Keratinocyte (primary cell): ENCODE measurements at regions not wholly inside any gene's neighbourhood (a gene's known extent, or its start where the extent isn't known, plus 50 kb on each side); places are given as distances from the start of the nearest gene placed in this dataset.

Experiments used
- DNase-seq: peaks from one replicate; pipeline ENCODE4 v3.0.0-alpha.2; 2011; ENCODE audit warnings: low read depth, missing footprints, low spot score
- FAIRE-seq: peaks from 2 replicates; lab custom pipeline; 2011; peaks lifted over from hg19 to GRCh38; lab: Jason Lieb, UNC
- H2AFZ ChIP-seq: 2 replicates; pipeline ENCODE4 v1.6.0; 2012; ENCODE audit warnings: low read length, control low read depth, inconsistent platforms; ENCODE audit not compliant: control insufficient read depth
- H3K27ac ChIP-seq: 2 replicates; pipeline ENCODE4 v1.5.1; 2011; ENCODE audit warnings: low read length; ENCODE audit not compliant: control insufficient read depth, insufficient read depth
- H3K27me3 ChIP-seq: 3 replicates; pipeline ENCODE4 v1.6.0; 2011; ENCODE audit warnings: low read length; ENCODE audit not compliant: control insufficient read depth, insufficient read depth; ENCODE audit errors: extremely low read depth
- H3K36me3 ChIP-seq, 2 experiments: 2 replicates in 1 of 2; 3 replicates in 1 of 2; pipeline ENCODE4 v1.5.1; 2011; ENCODE audit warnings: low read length in 2 of 2, mild to moderate bottlenecking in 1 of 2; ENCODE audit not compliant: control insufficient read depth in 2 of 2, insufficient read depth in 2 of 2; ENCODE audit errors: extremely low read depth in 1 of 2
- H3K4me1 ChIP-seq: 3 replicates; pipeline ENCODE4 v1.5.1; 2011; ENCODE audit warnings: low read length; ENCODE audit not compliant: control insufficient read depth, insufficient read depth; ENCODE audit errors: extremely low read depth
- H3K4me2 ChIP-seq: 3 replicates; pipeline ENCODE4 v1.6.0; 2011; ENCODE audit warnings: low read depth, low read length; ENCODE audit not compliant: control insufficient read depth, insufficient read depth; ENCODE audit errors: extremely low read depth
- H3K4me3 ChIP-seq, 3 experiments: fragments of 200-600 bp in 1 of 3; sonication (generic) in 1 of 3; 2 replicates in 2 of 3; 3 replicates in 1 of 3; pipeline ENCODE4 v1.5.1; 2011 to 2016; ENCODE audit warnings: low read length in 3 of 3, mild to moderate bottlenecking in 3 of 3, control low read depth in 2 of 3, inconsistent platforms in 1 of 3, low read depth in 1 of 3, mixed read lengths in 1 of 3, mixed run types in 1 of 3, moderate library complexity in 1 of 3; ENCODE audit not compliant: control insufficient read depth in 2 of 3, insufficient read depth in 2 of 3; ENCODE audit errors: extremely low read depth in 1 of 3
- H3K79me2 ChIP-seq: 2 replicates; pipeline ENCODE4 v1.6.0; 2012; ENCODE audit warnings: low read length; ENCODE audit not compliant: control insufficient read depth, insufficient read depth
- H3K9ac ChIP-seq: 3 replicates; pipeline ENCODE4 v1.6.0; 2011; ENCODE audit warnings: low read length; ENCODE audit not compliant: control insufficient read depth, insufficient read depth; ENCODE audit errors: extremely low read depth
- H3K9me1 ChIP-seq: 3 replicates; pipeline ENCODE4 v1.6.0; 2011; ENCODE audit warnings: low read length; ENCODE audit not compliant: control insufficient read depth, insufficient read depth; ENCODE audit errors: extremely low read depth
- H3K9me3 ChIP-seq: 2 replicates; pipeline ENCODE4 v1.5.1; 2012; ENCODE audit warnings: low read depth, low read length; ENCODE audit not compliant: control insufficient read depth
- H4K20me1 ChIP-seq: 3 replicates; pipeline ENCODE4 v1.6.0; 2011; ENCODE audit warnings: low read length; ENCODE audit not compliant: control insufficient read depth, insufficient read depth; ENCODE audit errors: extremely low read depth
- EZH2 ChIP-seq: IDR thresholded peaks from one replicate; pipeline ENCODE4 v1.6.1; 2012; ENCODE audit warnings: inconsistent platforms, mild to moderate bottlenecking, low read length, moderate library complexity
- dilution Hi-C: fragments of 300-500 bp; cut with MboI; formaldehyde crosslinking; loops from one replicate; pipeline ENCODE4 v1.7.0; 2020; ENCODE audit warnings: low sequenced_read_pairs; ENCODE audit not compliant: extremely low pct_ligation_motif_present
- TF ChIP-seq, protein P1 (sequence below), 3 experiments: IDR thresholded peaks in 1 of 3; conservative IDR thresholded peaks in 1 of 3; optimal IDR thresholded peaks in 1 of 3; 2 replicates in 2 of 3; 3 replicates in 1 of 3; pipeline versions ENCODE3 to v1.5.1; 2011; ENCODE audit warnings: low read length in 3 of 3, mild to moderate bottlenecking in 3 of 3, moderate library complexity in 2 of 3, control low read depth in 1 of 3, inconsistent platforms in 1 of 3; ENCODE audit not compliant: insufficient read depth in 2 of 3; ENCODE audit errors: extremely low read depth in 1 of 3

DNA sequence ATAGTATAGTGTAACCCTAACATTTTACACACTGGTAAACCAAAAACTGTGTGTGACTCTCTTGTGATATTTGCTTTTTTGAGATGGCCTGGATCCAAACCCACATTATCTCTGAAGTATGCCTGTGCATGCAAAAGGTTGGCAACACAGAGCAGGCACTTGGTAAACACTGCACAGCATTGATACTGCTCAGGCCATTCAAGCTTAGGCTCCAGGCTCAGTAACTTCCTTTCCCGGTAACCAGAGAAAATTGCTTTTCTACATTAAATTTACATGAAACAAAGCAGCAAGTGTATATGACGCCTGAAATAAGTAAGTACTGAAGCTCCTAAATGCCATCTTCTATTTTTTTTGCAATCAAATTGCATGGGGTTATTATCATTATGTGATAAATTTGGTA lies 205.7 kb downstream of the EPM2A start:
- H3K27ac ChIP-seq, result no peak overlapping the region
- no peak overlapping the region for H3K9ac ChIP-seq
- no peaks in the 10 kb centered on the region for H3K79me2 ChIP-seq
- no peak overlapping the region for H2AFZ ChIP-seq
- H3K9me1 ChIP-seq, result no peaks in the 10 kb centered on the region
- dilution Hi-C loops, result no loop called here
- H3K4me3 ChIP-seq, result no peak overlapping the region
- no peaks in the 10 kb centered on the region for H3K4me1 ChIP-seq
- no peak for FAIRE-seq
- no peak for DNase-seq
- H3K36me3 ChIP-seq, result no peaks in the 10 kb centered on the region
- H3K4me2 ChIP-seq, result no peak overlapping the region
- no peak for TF ChIP-seq EZH2
- TF ChIP-seq, protein P1, sequence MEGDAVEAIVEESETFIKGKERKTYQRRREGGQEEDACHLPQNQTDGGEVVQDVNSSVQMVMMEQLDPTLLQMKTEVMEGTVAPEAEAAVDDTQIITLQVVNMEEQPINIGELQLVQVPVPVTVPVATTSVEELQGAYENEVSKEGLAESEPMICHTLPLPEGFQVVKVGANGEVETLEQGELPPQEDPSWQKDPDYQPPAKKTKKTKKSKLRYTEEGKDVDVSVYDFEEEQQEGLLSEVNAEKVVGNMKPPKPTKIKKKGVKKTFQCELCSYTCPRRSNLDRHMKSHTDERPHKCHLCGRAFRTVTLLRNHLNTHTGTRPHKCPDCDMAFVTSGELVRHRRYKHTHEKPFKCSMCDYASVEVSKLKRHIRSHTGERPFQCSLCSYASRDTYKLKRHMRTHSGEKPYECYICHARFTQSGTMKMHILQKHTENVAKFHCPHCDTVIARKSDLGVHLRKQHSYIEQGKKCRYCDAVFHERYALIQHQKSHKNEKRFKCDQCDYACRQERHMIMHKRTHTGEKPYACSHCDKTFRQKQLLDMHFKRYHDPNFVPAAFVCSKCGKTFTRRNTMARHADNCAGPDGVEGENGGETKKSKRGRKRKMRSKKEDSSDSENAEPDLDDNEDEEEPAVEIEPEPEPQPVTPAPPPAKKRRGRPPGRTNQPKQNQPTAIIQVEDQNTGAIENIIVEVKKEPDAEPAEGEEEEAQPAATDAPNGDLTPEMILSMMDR (optimal IDR thresholded peaks at IDR 0.05 in 1 of 3, IDR thresholded peaks at IDR 0.05 in 1 of 3, conservative IDR thresholded peaks at IDR 0.05 in 1 of 3; ENCODE audit: extremely low read depth in 1 of 3, insufficient read depth in 2 of 3, low read length in 3 of 3), result no peak
- H3K27me3 ChIP-seq, result no peaks in the 10 kb centered on the region
- H4K20me1 ChIP-seq, result no peaks in the 10 kb centered on the region
- no peaks in the 10 kb centered on the region for H3K9me3 ChIP-seq

DNA sequence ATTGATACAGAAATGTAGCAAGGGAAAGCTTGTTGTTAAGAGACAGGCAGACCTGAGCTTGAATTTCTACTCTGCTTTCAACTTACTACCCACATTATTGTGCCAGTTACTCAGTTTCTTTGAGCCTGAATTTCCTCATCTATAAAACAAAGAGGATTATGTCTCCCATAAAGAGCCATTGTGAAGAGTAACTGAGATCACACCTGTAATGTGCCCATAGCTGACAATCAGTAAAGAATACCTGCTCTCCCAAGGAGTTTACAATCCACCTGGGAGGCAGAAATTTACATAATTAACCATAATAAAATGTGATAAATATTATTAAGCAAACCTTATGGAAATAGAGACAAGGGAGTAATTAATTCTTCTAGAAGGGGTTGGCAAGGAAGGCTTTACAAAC lies 204.9 kb downstream of the EPM2A start:
- H3K4me2 ChIP-seq, result no peak overlapping the region
- FAIRE-seq (no peak), DNase-seq (no peak)
- no peaks in the 10 kb centered on the region for H3K79me2 ChIP-seq
- H3K4me3 ChIP-seq, result no peak overlapping the region
- H3K36me3 ChIP-seq, result no peaks in the 10 kb centered on the region
- H4K20me1 ChIP-seq, result no peaks in the 10 kb centered on the region
- no peak overlapping the region for H2AFZ ChIP-seq
- H3K9me3 ChIP-seq, result no peaks in the 10 kb centered on the region
- H3K27me3 ChIP-seq, result no peaks in the 10 kb centered on the region
- H3K9me1 ChIP-seq, result no peaks in the 10 kb centered on the region
- no peak overlapping the region for H3K9ac ChIP-seq
- dilution Hi-C loops, result no loop called here
- no peaks in the 10 kb centered on the region for H3K4me1 ChIP-seq
- TF ChIP-seq EZH2, result no peak
- TF ChIP-seq, protein P1 (optimal IDR thresholded peaks at IDR 0.05 in 1 of 3, IDR thresholded peaks at IDR 0.05 in 1 of 3, conservative IDR thresholded peaks at IDR 0.05 in 1 of 3; ENCODE audit: extremely low read depth in 1 of 3, insufficient read depth in 2 of 3, low read length in 3 of 3), result no peak
- no peak overlapping the region for H3K27ac ChIP-seq
